Activated CD4-positive, CD25-positive, alpha-beta regulatory T cell treated with anti-CD3 and anti-CD28 coated beads, Interleukin-2, amount 50 U/mL, for 24 hours (primary cell): ENCODE measurements at regions not wholly inside any gene's neighbourhood (a gene's known extent, or its start where the extent isn't known, plus 50 kb on each side); places are given as distances from the start of the nearest gene placed in this dataset.

Experiments used
- ATAC-seq, 2 donors: fragments of 150-1000 bp; cut with Tn5 transposase; one replicate each; pipeline ENCODE4 v1.10.0; 2021; ENCODE audit warnings: mild to moderate bottlenecking in 1 of 2, moderate library complexity in 1 of 2

GRCh38 chr15:62474021-62474770 lies 309.1 kb upstream of the C2CD4B start:
- ATAC-seq: no peak

- no peak for ATAC-seq
Measured at GRCh38 chr15:62474771-62475124, 309.7 kb upstream of the C2CD4B start.

- ATAC-seq: no peak
Measured at GRCh38 chr15:62475591-62475990, 310.5 kb upstream of the C2CD4B start.

GRCh38 chr15:62476163-62476562 lies 311.1 kb upstream of the C2CD4B start:
- ATAC-seq: no peak

- ATAC-seq: no peak
Measured at GRCh38 chr15:62477929-62478328, 312.8 kb upstream of the C2CD4B start.

GRCh38 chr15:62482785-62483429 lies 317.8 kb upstream of the C2CD4B start:
- ATAC-seq: peak in 1 of 2 donors; percentile 20

GRCh38 chr15:62483814-62484213 lies 318.7 kb upstream of the C2CD4B start:
- ATAC-seq: no peak

GRCh38 chr15:62485170-62485720 lies 320.2 kb upstream of the C2CD4B start:
- no peak for ATAC-seq

GRCh38 chr15:62486041-62486440 lies 321.0 kb upstream of the C2CD4B start:
- ATAC-seq: no peak

- ATAC-seq: no peak
Measured at GRCh38 chr15:62488387-62488786, 323.3 kb upstream of the C2CD4B start.

GRCh38 chr15:62491642-62492041 lies 326.6 kb upstream of the C2CD4B start:
- ATAC-seq: no peak

GRCh38 chr15:62492900-62493299 lies 327.8 kb upstream of the C2CD4B start:
- ATAC-seq: no peak

- ATAC-seq: no peak
Measured at GRCh38 chr15:62494197-62494596, 329.1 kb upstream of the C2CD4B start.

- ATAC-seq: no peak
Measured at GRCh38 chr15:62495670-62496614, 330.9 kb upstream of the C2CD4B start.

GRCh38 chr15:62497356-62497755 lies 332.3 kb upstream of the C2CD4B start:
- no peak for ATAC-seq

GRCh38 chr15:62498278-62498677 lies 333.2 kb upstream of the C2CD4B start:
- no peak for ATAC-seq

GRCh38 chr15:62498712-62499111 lies 333.6 kb upstream of the C2CD4B start:
- ATAC-seq: no peak

GRCh38 chr15:62500325-62500724 lies 335.2 kb upstream of the C2CD4B start:
- ATAC-seq: no peak

GRCh38 chr15:62502451-62502850 lies 337.4 kb upstream of the C2CD4B start:
- ATAC-seq: no peak

- ATAC-seq: no peak
Measured at GRCh38 chr15:62503451-62503850, 338.4 kb upstream of the C2CD4B start.

GRCh38 chr15:62505762-62506161 lies 340.7 kb upstream of the C2CD4B start:
- ATAC-seq: no peak

GRCh38 chr15:62506217-62506805 lies 341.2 kb upstream of the C2CD4B start:
- no peak for ATAC-seq
